HEK293T (cell line): ENCODE measurements at regions not wholly inside any gene's neighbourhood (a gene's known extent, or its start where the extent isn't known, plus 50 kb on each side); places are given as distances from the start of the nearest gene placed in this dataset.

ENCODE experiments used
- BHLHE40 ChIP-seq: fragments of 450-650 bp; IDR thresholded peaks from 2 replicates; pipeline ENCODE4 v1.6.1; 2016; ENCODE audit warnings: mild to moderate bottlenecking, moderate library complexity, borderline replicate concordance
- SP1 ChIP-seq: fragments of 450-650 bp; IDR thresholded peaks from 2 replicates; pipeline ENCODE4 v1.6.1; 2017

GRCh38 chr1:217369271-217369981, 261.5 kb downstream of the GPATCH2 start:
- TF ChIP-seq SP1 = no peak
- no peak for TF ChIP-seq BHLHE40
